Hematopoietic multipotent progenitor cell treated with erythropoietin and hydrocortisone succinate and interleukin-3 and kit ligand, for 4 days (in vitro differentiated cells): ENCODE measurements at regions not wholly inside any gene's neighbourhood (a gene's known extent, or its start where the extent isn't known, plus 50 kb on each side); places are given as distances from the start of the nearest gene placed in this dataset.
"Not testable (repeated sequence)": the region's sequence is repeated elsewhere in the genome, so short reads cannot be mapped to it uniquely, and the experiment has no call there.

Experiments used
- DNase-seq: peaks from one replicate; pipeline ENCODE4 v3.0.0-alpha.2; 2015

DNA sequence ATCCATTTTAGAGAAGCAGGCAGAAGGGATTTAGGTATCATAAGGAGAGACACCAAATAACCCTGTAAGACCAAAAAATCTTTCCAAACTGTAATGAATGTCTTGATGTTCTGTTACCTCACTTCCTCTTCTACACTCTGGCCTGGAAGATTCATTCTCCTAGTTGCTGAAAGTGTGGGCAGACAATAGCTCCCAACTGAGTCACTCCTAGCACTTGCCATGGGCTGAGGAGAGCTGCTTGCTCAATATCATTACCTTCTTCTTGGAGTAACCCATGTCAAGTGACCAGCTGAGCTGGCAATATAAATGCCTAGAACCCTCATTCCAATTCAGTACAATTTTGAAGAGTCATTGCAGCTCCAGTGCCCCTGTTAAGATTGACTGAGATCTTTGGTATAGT lies 1985.5 kb upstream of the CDH6 start:
- DNase-seq, result no peak

- no peak for DNase-seq
These were observed 1990.4 kb upstream of the CDH6 start for GRCh38 chr5:29203049-29203448.

GRCh38 chr5:29197631-29198454 lies 1995.6 kb upstream of the CDH6 start:
- no peak for DNase-seq

- DNase-seq, result peak; percentile 7
These were observed 1999.5 kb upstream of the CDH6 start for GRCh38 chr5:29193972-29194371.

- not testable (repeated sequence) for DNase-seq
These were observed 2002.0 kb upstream of the CDH6 start for GRCh38 chr5:29191269-29192048.

DNA sequence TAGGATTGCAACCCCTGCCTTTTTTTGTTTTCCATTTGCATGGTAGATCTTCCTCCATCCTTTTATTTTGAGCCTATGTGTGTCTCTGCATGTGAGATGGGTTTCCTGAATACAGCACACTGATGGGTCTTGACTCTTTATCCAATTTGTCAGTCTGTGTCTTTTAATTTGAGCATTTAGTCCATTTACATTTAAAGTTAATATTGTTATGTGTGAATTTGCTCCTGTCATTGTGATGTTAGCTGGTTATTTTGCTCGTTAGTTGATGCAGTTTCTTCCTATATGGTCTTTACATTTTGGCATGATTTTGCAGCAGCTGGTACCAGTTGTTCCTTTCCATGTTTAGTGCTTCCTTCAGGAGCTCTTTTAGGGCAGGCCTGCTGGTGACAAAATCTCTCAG lies 2003.1 kb upstream of the CDH6 start:
- not testable (repeated sequence) for DNase-seq

- DNase-seq, result not testable (repeated sequence)
These were observed 2007.1 kb upstream of the CDH6 start for GRCh38 chr5:29186380-29186779.

GRCh38 chr5:29185558-29185957 lies 2007.9 kb upstream of the CDH6 start:
- DNase-seq, result no peak

DNA sequence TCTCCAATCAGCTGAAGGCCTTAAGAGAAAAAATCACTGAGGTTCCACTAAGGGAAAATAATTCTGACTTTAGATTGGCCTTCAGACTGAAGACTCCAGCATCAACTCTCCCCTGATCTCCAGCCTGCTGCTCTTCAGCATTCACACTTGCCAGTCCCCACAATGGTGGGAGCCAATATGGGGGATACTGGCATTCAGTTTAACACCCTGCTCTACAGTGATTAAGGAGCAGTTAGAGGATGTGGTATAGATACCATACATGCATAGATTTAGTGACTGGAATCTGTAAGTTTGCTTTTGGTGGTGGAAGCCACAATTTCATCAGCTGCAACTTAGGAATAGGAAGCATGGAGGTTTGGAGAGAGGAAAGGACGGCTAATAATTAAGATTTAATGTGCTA lies 2017.7 kb upstream of the CDH6 start:
- no peak for DNase-seq

GRCh38 chr5:29170599-29170998 lies 2022.9 kb upstream of the CDH6 start:
- no peak for DNase-seq

DNA sequence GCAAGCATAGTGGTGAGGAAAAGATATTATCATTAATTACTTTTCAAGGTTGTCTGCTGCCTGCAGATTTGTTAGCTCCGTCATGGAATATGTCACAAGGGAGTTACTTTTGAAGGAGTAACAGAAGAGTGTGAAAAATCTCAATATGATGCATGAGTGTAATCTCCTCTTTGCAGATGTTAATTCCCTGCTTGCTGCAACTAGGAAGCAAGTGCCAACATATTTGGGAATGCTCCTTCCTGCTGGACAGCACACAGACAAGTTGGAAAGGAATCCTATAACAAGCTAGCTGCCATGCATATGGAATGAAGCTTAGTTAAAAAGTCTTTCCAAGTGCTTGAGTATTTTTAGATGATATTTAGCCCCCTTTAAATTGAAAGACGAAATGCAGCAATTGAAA lies 2023.6 kb upstream of the CDH6 start:
- no peak for DNase-seq

DNA sequence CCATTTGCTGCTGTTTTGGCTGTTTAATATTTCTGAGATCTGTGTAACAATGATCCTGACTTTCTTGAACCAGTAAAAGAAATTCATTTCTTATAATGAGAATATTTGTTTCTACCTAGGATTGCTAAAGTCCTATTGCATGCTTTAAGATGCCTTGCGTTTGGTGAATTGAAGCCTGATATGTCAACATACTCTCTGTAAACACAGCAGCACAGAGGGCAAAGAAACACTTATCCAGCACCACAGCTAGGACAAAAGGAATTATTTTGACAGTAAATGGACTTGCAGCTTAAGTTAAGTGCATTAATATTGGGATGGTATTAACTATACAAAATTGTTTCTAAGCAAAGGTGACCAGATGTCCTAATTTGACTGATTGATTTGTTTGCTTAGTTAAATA lies 2031.2 kb upstream of the CDH6 start:
- no peak for DNase-seq

DNA sequence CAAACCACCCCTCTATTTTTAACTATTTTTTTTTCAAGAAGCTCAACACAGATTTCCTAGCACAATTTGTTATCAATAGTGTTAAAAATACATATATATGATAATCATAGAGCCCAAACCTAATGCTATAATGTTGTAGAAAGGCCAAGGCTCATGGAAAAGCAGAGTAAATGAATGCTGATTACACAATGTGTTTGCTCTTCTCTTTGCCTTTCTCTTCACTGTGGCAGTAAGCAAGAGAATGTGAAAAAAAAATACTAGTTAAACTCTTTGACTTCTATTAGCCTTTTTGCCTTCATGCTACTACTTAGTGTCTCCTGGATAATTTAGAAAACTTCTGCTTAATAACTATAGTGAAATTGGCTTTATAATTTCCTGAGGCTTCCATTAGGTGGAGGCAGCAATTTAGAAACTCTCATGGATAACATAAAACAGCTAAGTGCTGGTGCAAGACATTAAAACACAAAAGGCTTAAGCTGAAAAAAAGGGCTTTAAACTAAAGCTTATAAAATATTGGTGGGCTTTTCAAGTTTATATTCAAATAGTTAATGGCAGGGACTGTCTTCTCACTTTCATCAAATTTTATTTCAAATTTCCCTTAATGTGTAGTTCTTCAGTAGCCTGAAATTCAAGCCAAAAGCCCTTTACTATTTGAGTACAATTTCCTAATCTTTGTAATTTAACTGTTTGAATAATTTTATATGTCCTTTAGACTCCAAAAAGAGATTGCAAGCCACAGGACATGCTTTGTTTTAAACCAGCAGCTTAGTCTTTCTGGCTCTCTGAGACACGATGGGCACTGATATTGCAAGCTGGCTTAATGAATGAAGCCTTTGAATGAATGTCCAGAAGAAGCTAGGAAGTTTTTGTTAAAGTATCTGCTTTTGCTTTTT lies 2031.8 kb upstream of the CDH6 start:
- peak; percentile 7 for DNase-seq

GRCh38 chr5:29157975-29158374 lies 2035.5 kb upstream of the CDH6 start:
- DNase-seq, result no peak

DNA sequence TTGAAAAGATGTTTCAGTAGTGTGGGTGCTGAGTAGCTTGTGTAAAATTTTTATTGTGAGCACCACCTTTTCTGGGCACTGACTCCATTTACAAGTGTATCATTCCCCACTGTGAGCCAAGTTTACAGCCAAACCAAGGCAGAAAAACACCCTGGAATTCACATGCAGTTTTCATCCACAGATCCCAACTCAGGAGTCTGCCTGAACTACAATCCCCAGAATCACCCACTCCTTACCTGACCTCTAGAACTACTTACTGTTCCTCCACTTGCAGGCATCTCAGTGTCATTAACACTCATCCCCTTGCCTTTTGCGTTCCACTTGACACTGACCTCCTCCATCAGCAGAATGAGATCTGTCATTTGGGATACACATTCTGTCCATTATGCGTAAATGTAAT lies 2042.6 kb upstream of the CDH6 start:
- no peak for DNase-seq

GRCh38 chr5:29148581-29148980 lies 2044.9 kb upstream of the CDH6 start:
- no peak for DNase-seq

DNA sequence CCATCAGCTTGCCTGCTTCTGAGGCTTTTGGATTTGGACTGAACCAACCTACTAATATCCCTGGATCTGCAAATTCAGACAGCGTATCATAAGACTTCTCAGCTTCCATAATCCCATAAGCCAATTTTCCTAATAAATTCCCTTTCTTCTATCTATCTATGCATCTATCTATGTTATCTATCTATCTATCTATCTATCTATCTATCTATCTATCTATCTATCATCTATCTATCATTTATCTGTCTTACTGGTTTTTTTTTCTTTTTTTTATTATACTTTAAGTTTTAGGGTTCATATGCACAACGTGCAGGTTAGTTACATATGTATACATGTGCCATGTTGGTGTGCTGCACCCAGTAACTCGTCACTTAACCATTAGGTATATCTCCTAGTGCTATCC lies 2045.4 kb upstream of the CDH6 start:
- DNase-seq, result no peak

DNA sequence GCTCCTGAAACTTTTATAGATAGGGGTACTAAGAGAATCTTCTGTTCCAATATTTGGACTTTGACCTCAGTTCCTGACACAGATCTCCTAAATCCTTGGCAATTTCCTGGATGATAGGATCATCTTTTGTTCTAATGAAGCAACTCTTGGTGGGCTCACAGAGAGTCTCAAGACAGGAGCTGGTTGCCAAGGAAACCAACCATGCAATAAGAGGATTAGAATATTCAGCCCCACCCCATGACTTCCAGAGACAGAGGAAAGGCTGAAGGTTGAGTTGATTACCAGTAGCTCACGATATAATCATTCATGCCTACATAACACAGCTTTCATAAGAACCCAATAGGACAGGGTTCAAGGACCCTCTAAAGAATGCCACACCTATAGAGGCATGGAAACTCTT lies 2050.2 kb upstream of the CDH6 start:
- DNase-seq, result no peak

GRCh38 chr5:29134418-29134817 lies 2059.1 kb upstream of the CDH6 start:
- DNase-seq, result peak; percentile 41

- DNase-seq, result no peak
These were observed 2062.2 kb upstream of the CDH6 start for GRCh38 chr5:29131285-29131684.

GRCh38 chr5:29130786-29131185 lies 2062.7 kb upstream of the CDH6 start:
- DNase-seq, result no peak

DNA sequence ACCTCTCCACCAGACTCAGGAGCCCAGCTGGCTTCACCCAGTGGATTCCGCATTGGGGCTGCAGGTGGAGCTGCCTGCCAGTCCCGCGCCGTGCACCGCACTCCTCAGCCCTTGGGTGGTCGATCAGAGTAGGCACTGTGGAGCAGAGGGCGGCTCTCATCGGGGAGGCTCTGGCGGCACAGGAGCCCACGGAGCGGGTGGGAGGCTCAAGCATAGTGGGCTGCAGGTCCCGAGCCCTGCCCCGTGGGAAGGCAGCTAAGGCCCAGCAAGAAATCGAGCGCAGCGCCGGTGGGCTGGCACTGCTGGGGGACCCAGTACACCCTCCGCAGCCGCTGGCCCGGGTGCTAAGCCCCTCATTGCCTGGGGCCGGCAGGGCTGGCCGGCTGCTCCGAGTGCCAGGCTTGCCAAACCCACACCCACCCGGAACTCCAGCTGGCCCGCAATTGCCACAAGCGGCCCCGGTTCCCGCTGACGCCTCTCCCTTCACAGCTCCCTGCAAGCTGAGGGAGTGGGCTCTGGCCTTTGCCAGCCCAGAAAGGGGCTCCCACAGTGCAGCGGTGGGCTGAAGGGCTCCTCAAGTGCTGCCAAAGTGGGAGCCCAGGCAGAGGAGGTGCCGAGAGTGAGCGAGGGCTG lies 2065.8 kb upstream of the CDH6 start:
- DNase-seq, result not testable (repeated sequence)

GRCh38 chr5:29126462-29126861 lies 2067.0 kb upstream of the CDH6 start:
- not testable (repeated sequence) for DNase-seq
